Loucy (cell line): ENCODE measurements at regions not wholly inside any gene's neighbourhood (a gene's known extent, or its start where the extent isn't known, plus 50 kb on each side); places are given as distances from the start of the nearest gene placed in this dataset.

Experiments used
- H2AFZ ChIP-seq: fragments of 200-600 bp; sonication (generic); 2 replicates; pipeline ENCODE4 v1.6.0; 2016; ENCODE audit warnings: antibody characterized with exemption, mild to moderate bottlenecking, low read length, moderate library complexity
- H3F3A ChIP-seq: fragments of 200-600 bp; 2 replicates; pipeline ENCODE4 v1.6.0; 2016; ENCODE audit warnings: antibody characterized with exemption, low read depth, mild to moderate bottlenecking
- H3K27me3 ChIP-seq: fragments of 200-600 bp; sonication (generic); 2 replicates; pipeline ENCODE4 v1.6.1; 2014; ENCODE audit warnings: low read length, mild to moderate bottlenecking; ENCODE audit not compliant: insufficient read depth, poor library complexity, severe bottlenecking
- H3K36me3 ChIP-seq: fragments of 200-600 bp; sonication (generic); 2 replicates; pipeline ENCODE4 v1.6.1; 2016; ENCODE audit warnings: low read length; ENCODE audit not compliant: insufficient read depth
- H3K4me1 ChIP-seq: fragments of 200-600 bp; sonication (generic); 2 replicates; pipeline ENCODE4 v1.5.1; 2014; ENCODE audit warnings: low read length, mild to moderate bottlenecking; ENCODE audit not compliant: insufficient read depth, poor library complexity, severe bottlenecking
- H3K4me2 ChIP-seq: fragments of 200-600 bp; sonication (generic); 2 replicates; pipeline ENCODE4 v1.6.0; 2014; ENCODE audit warnings: antibody characterized with exemption, low read length, low read depth, mild to moderate bottlenecking; ENCODE audit not compliant: poor library complexity, severe bottlenecking
- H3K4me3 ChIP-seq: fragments of 200-600 bp; sonication (generic); 2 replicates; pipeline ENCODE4 v1.5.1; 2014; ENCODE audit warnings: low read length, mild to moderate bottlenecking, mixed read lengths; ENCODE audit not compliant: poor library complexity, severe bottlenecking
- H3K79me2 ChIP-seq: fragments of 200-600 bp; sonication (generic); 2 replicates; pipeline ENCODE4 v1.6.1; 2014; ENCODE audit warnings: low read length; ENCODE audit not compliant: insufficient read depth
- H3K9ac ChIP-seq: fragments of 200-600 bp; sonication (generic); 2 replicates; pipeline ENCODE4 v1.6.0; 2014; ENCODE audit warnings: mild to moderate bottlenecking, low read depth, low read length, moderate library complexity; ENCODE audit not compliant: poor library complexity, severe bottlenecking
- H3K9me2 ChIP-seq: fragments of 200-600 bp; sonication (generic); replicated peaks from 2 replicates; pipeline ENCODE4 v1.6.1; 2016; ENCODE audit warnings: low read depth, low read length, mixed read lengths
- H3K9me3 ChIP-seq: fragments of 200-600 bp; sonication (generic); 2 replicates; pipeline ENCODE4 v1.6.1; 2014; ENCODE audit warnings: mild to moderate bottlenecking, antibody characterized with exemption, low read length, low read depth; ENCODE audit not compliant: insufficient read depth
- H4K20me1 ChIP-seq: fragments of 200-600 bp; sonication (generic); 2 replicates; pipeline ENCODE4 v1.6.0; 2014; ENCODE audit warnings: antibody characterized with exemption, low read length, mild to moderate bottlenecking; ENCODE audit not compliant: insufficient read depth, poor library complexity, severe bottlenecking
- EZH2phosphoT487 ChIP-seq: fragments of 200-600 bp; IDR thresholded peaks from 2 replicates; pipeline ENCODE4 v1.6.1; 2018; ENCODE audit warnings: antibody characterized with exemption, mild to moderate bottlenecking, moderate library complexity, borderline replicate concordance
- TF ChIP-seq, protein P1 (sequence below): fragments of 200-600 bp; sonication (generic); conservative IDR thresholded peaks from 2 replicates; pipeline ENCODE4 v1.5.1; 2014; ENCODE audit warnings: mild to moderate bottlenecking, antibody characterized with exemption, low read length

DNA sequence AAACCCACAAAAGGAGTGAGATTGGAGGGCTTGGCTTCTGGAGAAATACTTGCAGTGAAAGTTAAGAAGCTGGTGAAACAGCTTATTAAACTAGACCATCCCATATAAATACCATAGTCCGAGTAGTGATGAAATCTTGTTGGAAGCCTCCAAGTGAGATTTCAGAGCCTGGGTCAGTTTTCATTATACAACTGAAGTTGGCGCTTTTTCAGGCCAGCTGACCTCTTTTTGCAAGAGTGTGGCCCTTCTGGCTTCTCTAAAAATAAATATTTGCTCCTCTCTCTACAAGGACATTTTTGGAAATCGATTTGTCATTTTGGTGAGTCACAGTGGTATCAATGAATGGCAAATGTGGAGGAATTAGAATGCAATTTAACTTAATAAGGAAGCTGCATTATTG lies 51.2 kb upstream of the THRB start:
- H3K4me3 ChIP-seq = no peak overlapping the region
- H2AFZ ChIP-seq = no peak overlapping the region
- TF ChIP-seq EZH2phosphoT487 = no peak
- TF ChIP-seq, protein P1, sequence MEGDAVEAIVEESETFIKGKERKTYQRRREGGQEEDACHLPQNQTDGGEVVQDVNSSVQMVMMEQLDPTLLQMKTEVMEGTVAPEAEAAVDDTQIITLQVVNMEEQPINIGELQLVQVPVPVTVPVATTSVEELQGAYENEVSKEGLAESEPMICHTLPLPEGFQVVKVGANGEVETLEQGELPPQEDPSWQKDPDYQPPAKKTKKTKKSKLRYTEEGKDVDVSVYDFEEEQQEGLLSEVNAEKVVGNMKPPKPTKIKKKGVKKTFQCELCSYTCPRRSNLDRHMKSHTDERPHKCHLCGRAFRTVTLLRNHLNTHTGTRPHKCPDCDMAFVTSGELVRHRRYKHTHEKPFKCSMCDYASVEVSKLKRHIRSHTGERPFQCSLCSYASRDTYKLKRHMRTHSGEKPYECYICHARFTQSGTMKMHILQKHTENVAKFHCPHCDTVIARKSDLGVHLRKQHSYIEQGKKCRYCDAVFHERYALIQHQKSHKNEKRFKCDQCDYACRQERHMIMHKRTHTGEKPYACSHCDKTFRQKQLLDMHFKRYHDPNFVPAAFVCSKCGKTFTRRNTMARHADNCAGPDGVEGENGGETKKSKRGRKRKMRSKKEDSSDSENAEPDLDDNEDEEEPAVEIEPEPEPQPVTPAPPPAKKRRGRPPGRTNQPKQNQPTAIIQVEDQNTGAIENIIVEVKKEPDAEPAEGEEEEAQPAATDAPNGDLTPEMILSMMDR = no peak
- H3K36me3 ChIP-seq = no peaks in the 10 kb centered on the region
- no peaks in the 10 kb centered on the region for H4K20me1 ChIP-seq
- no peaks in the 10 kb centered on the region for H3K9me3 ChIP-seq
- no peaks in the 10 kb centered on the region for H3F3A ChIP-seq
- no peaks in the 10 kb centered on the region for H3K4me1 ChIP-seq
- no peak overlapping the region for H3K4me2 ChIP-seq
- no peaks in the 10 kb centered on the region for H3K79me2 ChIP-seq
- H3K27me3 ChIP-seq = no peaks in the 10 kb centered on the region
- H3K9me2 ChIP-seq = no peaks in the 10 kb centered on the region
- H3K9ac ChIP-seq = no peak overlapping the region

DNA sequence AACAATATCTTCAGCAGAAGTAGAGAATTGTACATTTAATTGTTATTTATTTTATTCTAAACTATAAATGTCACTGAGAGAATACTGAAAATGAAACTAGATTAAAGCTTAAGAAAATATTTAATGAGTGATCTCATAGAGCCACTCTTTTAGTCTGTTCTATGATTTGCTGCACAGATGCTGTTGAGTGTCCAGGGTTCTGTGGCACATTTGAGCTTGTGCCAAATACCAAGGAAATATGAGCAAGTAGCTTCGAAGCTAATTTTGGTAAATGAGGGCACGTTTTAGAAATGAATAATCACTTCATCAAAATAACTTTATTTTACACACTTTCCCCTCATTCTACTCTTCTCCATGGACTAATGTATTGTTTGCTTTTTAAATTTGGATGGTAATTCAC lies 53.6 kb upstream of the THRB start:
- no peaks in the 10 kb centered on the region for H3K4me1 ChIP-seq
- H3K79me2 ChIP-seq = no peaks in the 10 kb centered on the region
- H3K27me3 ChIP-seq = no peaks in the 10 kb centered on the region
- no peaks in the 10 kb centered on the region for H3F3A ChIP-seq
- H4K20me1 ChIP-seq = no peaks in the 10 kb centered on the region
- H3K36me3 ChIP-seq = no peaks in the 10 kb centered on the region
- no peaks in the 10 kb centered on the region for H3K9me3 ChIP-seq
- no peak for TF ChIP-seq EZH2phosphoT487
- TF ChIP-seq, protein P1 = no peak
- no peak overlapping the region for H3K9ac ChIP-seq
- H3K9me2 ChIP-seq = no peaks in the 10 kb centered on the region
- H3K4me3 ChIP-seq = no peak overlapping the region
- H2AFZ ChIP-seq = no peak overlapping the region
- H3K4me2 ChIP-seq = no peak overlapping the region

DNA sequence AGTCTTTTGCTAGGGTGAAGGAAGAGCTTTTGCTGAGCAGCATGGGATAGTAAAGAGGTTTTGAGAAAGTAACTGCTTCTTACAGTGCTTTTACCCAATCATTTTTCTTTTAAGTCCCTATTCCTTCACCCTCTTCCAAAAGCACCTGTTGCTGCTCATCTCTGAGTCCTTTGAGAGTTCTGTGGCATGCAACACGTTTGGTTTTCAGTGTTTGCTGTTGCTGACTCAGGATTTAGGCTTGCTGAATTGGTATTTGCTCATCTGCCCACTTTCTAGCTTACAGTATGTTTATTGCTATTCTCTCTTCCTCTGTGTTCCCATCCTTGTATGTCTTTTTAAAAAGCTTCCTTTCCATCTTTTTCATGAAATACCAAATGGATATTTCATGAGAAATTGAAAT lies 55.9 kb upstream of the THRB start:
- no peaks in the 10 kb centered on the region for H4K20me1 ChIP-seq
- H3K9me3 ChIP-seq = no peaks in the 10 kb centered on the region
- no peak overlapping the region for H3K4me3 ChIP-seq
- H3K27me3 ChIP-seq = no peaks in the 10 kb centered on the region
- H3K9ac ChIP-seq = no peak overlapping the region
- H3K36me3 ChIP-seq = no peaks in the 10 kb centered on the region
- no peak overlapping the region for H2AFZ ChIP-seq
- H3F3A ChIP-seq = no peaks in the 10 kb centered on the region
- TF ChIP-seq, protein P1 = no peak
- TF ChIP-seq EZH2phosphoT487 = no peak
- H3K4me2 ChIP-seq = no peak overlapping the region
- no peaks in the 10 kb centered on the region for H3K4me1 ChIP-seq
- no peaks in the 10 kb centered on the region for H3K9me2 ChIP-seq
- no peaks in the 10 kb centered on the region for H3K79me2 ChIP-seq
